Activated CD4-positive, alpha-beta T cell treated with anti-CD3 and anti-CD28 coated beads, Interleukin-2, amount 50 U/mL, for 48 hours (primary cell): ENCODE measurements at regions not wholly inside any gene's neighbourhood (a gene's known extent, or its start where the extent isn't known, plus 50 kb on each side); places are given as distances from the start of the nearest gene placed in this dataset.
"Not testable (repeated sequence)": the region's sequence is repeated elsewhere in the genome, so short reads cannot be mapped to it uniquely, and the experiment has no call there.

Experiments used
- DNase-seq, 2 experiments: peaks; one replicate each; pipeline ENCODE4 v3.0.0-alpha.2; 2020

DNA sequence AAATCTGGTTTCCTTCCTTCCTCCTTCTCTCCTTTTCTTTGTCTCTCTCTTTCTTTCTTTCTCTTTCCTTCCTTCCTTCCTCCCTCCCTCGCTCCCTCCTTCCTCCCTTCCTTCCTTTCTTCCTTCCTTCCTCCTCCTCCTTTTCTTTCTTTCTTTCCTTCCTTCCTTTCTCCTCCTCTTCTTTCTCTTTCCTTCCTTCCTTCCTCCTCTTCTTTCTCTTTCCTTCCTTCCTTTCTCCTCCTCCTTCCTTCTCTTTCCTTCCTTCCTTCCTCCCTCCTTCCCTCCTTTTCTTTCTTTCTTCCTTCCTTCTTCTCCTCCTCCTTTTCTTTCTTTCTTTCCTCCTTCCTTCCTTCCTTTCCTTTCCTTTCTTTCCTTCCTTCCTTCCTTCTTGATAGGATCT is 61.2 kb downstream of the VIP start:
- no peak for DNase-seq

DNA sequence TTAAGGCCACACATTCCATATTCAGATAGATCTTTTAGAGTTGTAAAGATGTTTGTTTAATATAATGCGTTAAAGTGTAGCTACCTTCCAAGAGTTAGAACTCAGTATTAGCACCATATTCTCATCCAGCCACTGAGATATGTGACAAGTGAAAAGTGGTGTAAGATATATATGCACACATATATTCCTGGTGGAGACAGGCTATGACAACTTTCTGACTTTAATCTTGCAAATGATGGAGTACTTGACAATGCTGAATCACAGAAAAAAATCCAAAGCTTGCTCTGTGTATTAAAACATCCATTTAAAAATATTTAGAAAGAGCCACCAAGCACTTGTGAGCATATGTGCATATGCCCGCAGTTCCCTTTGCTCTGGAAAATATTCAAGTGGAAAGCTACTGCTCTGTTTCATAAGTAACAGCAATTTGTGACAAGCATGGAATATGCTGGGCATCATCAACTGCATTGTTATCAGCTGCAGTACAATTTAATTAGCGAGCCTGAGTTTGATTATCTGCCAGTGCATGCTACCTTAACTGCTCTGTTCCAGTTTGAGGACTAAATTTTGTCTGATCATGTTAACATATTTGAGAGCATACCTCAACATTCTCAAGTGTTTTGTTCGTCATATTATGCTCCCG is 64.8 kb downstream of the VIP start:
- DNase-seq = no peak

DNA sequence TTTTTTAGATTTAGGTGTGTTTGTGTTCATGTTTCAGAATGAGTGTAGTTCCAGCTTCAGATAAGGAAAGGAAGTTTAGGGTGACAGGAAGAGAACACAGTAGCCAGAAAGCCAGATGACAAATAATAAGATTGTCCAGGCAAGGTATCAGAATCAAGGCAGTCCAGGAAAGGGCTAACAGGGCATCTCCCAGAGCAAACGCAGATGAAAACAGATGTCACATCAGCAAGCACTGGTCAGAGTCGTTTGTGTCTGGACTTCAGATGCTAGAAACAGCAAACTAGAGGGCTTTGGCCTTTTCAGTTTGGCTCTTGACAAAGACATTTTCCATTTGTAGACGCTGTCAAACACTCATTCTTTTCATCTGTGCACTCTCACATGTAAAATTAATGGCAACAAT is 65.5 kb downstream of the VIP start:
- no peak for DNase-seq

GRCh38 chr6:152821525-152821924 is 70.9 kb downstream of the VIP start:
- no peak for DNase-seq

DNA sequence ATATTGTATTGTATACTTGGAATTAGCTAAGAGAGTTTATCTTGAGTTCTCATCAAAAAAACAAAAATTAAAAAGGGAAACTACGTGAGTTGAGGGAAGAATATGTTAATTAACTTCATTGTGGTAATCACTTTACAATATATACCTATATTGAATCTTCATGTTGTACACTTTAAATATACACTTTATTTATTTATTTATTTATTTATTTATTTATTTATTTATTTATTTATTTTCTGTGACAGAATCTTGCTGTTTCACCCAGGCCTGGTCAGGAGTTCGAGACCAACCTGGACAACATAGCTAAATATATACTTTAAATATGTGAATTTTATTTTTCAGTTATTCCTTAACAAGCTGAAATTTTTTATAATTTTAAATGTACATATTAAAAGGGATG is 74.1 kb downstream of the VIP start:
- no peak for DNase-seq

GRCh38 chr6:152828431-152828830 is 77.8 kb downstream of the VIP start:
- DNase-seq = no peak

DNA sequence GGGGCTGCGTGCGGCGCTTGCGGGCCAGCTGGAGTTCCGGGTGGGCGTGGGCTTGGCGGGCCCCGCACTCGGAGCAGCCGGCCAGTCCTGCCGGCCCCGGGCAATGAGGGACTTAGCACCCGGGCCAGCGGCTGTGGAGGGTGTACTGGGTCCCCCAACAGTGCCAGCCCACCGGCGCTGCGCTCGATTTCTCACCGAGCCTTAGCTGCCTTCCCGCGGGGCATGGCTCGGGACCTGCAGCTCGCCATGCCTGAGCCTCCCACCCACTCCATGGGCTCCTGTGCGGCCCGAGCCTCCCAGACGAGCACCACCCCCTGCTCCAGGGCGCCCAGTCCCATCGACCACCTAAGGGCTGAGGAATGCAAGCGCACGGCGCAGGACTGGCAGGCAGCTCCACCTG is 83.8 kb downstream of the VIP start:
- DNase-seq = not testable (repeated sequence)

GRCh38 chr6:152836523-152836922 is 85.9 kb downstream of the VIP start:
- no peak for DNase-seq

GRCh38 chr6:152845421-152845820 is 94.8 kb downstream of the VIP start:
- DNase-seq = no peak

DNA sequence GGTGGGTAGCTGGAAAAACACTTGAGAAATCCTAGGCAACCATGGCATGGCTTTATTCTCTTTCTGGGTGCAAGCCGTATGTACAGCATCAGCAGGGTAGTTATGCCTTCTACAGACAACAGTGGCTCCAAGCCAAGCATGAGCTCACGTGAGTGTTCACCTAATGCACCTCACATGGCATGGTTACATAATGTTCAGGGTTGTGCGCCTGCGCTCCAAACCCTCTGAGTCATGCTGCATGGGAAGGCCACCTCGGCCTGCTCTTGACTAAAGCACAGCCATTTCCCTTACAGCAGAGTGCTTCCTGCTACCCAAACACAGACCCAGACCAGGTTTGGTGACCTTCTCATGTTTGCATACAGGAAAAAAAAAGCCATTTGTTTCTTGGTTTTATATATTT is 96.2 kb downstream of the VIP start:
- no peak for DNase-seq

DNA sequence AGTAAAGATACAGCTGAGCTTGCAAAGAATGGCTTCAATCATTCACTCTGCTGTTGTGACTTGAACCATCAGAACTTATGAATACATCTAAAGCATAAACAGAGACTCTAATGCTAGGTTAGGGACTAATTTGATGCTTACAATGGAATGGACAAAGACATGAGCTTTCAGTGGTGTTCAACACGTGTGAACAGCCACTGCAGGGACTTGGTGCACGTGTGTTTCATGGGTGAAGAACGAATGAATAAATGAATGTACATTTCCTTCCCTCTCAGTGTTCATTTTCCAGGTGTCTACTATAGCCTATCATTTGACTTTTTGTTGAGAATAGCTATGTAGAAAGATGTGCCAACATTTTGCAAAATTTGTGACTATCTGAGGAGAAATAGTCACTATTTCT is 98.3 kb downstream of the VIP start:
- DNase-seq = no peak

DNA sequence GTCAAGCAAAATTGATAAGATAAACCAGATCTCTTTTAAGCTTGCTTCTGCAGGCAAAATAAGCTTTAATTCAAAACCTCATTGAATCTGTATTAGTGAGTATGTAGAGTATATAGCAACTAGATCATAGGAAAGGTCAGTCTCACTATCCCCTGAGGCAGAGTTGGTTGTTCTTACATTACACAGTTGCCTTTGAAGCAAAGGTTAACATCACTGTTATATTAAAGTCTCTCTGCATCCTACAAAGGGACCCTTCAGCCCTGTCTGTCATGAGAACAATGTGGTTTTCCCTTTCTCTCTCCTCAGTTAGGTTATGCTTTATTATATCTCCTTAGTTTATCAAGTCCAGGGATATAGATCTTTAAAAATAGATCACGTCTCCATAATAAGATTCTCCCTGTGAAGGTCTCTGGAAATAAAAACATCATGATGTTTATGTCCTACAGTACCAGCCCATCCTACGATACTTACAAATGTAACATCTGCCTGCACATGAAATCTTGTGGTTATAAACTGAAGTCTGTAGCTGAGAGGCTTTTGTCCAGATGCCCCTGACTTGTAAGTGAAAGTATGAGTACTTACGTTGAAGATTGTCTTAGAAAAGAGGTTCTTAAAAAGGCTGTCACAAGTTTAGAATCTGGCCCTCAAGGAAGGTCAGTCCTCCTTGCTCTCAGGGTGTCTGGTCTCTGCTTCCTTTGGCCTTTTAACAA is 103.6 kb downstream of the VIP start:
- no peak for DNase-seq

DNA sequence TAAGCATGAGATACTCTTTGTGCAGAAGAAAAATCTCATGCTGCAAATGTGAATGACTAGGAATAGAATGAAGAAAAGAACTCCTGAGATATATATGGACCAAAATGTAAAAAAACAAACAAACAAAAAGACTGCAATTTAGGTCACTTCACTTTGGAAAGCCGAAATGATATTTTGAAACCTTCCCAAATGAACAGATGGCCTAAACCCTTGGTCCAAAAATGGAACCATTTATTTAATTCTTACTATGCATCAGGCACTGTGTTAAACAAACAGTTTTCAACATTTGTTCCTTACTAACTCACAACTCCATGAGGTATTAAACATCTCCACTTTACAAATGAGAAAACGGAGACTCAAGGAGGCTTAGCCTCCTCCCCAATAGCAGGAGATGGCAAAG is 107.5 kb downstream of the VIP start:
- DNase-seq = no peak

GRCh38 chr6:152859225-152859624 is 108.6 kb downstream of the VIP start:
- DNase-seq = no peak

DNA sequence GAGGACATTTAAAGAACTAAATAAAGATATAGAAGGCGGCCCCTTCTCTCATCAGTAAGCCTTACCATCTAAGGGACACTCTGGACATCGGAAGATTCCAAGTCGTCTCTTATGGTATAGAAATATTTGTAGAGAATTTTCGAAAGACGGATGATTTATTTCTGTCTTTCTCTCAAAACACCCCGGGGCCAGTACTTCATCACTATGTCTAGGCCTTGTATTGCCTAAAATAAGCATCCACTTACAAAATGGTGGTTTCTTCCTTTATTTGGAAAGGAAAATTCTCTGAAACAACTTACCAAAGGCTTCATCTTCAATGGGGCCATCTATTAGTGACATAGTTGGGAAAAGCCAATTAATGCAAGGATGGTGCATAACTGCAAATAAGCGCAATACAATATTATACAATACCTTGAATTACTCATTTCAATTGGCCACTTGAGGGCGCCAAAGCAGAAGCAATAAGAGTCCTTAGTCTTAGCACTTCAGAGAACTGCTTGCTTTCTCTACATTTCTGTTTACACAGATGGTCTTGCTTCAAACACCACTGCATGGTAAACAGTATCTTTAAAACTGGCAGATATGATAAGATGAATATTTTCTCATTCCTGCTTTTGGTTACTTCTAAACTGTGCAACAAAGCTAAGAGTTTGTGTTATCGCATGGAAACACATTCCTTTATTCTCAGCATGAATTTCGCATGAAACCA is 113.2 kb downstream of the VIP start:
- peak; percentile 58 to 71 for DNase-seq

GRCh38 chr6:152874267-152874666 is 108.6 kb downstream of the FBXO5 start:
- no peak for DNase-seq

DNA sequence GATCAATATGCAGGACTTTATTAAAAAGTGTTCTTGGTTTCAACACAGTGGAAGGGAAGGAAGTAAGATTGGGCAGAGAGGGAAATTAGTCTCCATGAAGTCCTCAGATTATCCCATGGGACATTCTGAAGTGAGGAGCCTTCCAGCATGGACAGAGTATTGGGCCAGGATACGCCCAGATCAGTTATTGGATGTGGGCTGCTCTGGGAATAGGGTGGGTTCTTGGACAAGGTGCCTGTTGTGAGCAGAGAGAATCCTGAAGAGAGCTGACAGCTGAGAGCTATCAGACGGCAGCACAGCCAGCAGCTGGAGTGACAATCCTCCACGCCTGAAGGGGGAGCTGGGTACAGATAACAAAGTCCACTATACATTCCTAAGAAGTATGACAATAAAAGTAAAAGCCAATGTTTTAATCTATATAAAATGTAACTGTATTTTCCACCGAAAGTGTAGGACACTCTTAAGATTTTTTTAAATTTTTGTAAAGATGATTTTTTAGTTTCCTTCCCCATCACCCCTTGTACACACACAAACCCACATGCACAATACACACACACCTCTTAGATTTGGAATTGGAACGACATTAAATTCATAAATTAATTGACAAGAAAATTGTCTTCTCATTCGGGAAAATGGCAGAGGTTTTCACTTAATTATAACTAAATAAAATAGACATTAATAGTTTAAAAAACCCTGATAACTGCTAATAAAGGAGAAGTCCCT is 107.8 kb downstream of the FBXO5 start:
- DNase-seq = no peak

GRCh38 chr6:152879681-152880080 is 103.2 kb downstream of the FBXO5 start:
- no peak for DNase-seq

DNA sequence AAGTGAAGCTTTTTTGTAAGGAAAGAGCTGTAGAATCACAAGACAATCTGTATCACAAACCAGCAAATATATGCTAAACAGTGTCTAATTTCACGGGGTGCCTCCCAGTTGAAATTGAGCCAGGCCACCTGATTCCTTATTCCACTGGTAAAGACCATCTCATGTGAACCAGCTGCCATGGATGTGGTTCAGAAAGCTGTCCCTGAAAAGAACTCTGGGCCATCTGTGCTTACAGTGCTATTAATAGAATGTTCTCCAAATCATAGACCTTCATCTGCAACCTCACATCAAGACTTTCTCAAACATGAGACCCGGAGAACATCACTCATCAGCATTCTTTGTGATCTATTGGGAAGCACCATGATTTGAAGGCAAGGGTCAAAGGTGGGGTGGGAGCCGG is 89.7 kb downstream of the FBXO5 start:
- no peak for DNase-seq

GRCh38 chr6:152896923-152897322 is 85.9 kb downstream of the FBXO5 start:
- DNase-seq = no peak

GRCh38 chr6:152897807-152898399 is 84.9 kb downstream of the FBXO5 start:
- DNase-seq = peak; percentile 80 to 82

DNA sequence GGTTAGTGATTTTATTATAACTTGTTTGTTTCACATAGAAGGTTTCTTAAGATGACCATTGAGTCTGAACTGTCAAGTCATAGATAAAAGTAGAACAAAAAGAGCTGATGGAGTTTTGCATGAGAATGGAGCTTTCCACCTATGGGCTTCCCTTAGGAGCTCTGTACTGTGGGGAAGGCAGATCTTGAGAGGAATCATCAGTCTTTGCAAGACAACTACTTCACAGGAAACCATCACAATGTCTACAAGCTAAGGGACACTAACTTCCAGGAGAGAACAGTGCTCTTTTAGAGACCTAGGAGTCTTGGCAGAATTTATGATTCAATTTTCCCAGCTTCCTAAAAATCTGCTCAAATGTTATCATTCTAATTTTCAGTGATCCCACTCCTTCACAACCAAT is 78.2 kb downstream of the FBXO5 start:
- no peak for DNase-seq
